Neutrophil (primary cell): ENCODE measurements at regions not wholly inside any gene's neighbourhood (a gene's known extent, or its start where the extent isn't known, plus 50 kb on each side); places are given as distances from the start of the nearest gene placed in this dataset.

Source experiments
- H3K27ac ChIP-seq: fragments of 200-600 bp; sonication (generic); 2 replicates; pipeline ENCODE4 v1.5.1; 2016; ENCODE audit warnings: mild to moderate bottlenecking, moderate library complexity
- H3K27me3 ChIP-seq: fragments of 200-600 bp; sonication (generic); 2 replicates; pipeline ENCODE4 v1.6.0; 2016; ENCODE audit warnings: mild to moderate bottlenecking
- H3K36me3 ChIP-seq: fragments of 200-600 bp; sonication (generic); 2 replicates; pipeline ENCODE4 v1.5.1; 2017
- H3K4me1 ChIP-seq, 2 experiments: fragments of 200-600 bp in 1 of 2; sonication (generic) in 1 of 2; 1 replicate in 1 of 2; 2 replicates in 1 of 2; pipeline versions ENCODE4 v1.5.1 to v1.6.1; 2013 to 2016; ENCODE audit warnings: low read depth in 1 of 2, low read length in 1 of 2, mild to moderate bottlenecking in 1 of 2, moderate library complexity in 1 of 2; ENCODE audit not compliant: control insufficient read depth in 1 of 2, insufficient read depth in 1 of 2
- H3K4me3 ChIP-seq, 2 experiments: fragments of 200-600 bp in 1 of 2; sonication (generic) in 1 of 2; 1 replicate in 1 of 2; 2 replicates in 1 of 2; pipeline ENCODE4 v1.5.1; 2013 to 2016; ENCODE audit warnings: low read depth in 1 of 2, low read length in 1 of 2, mild to moderate bottlenecking in 1 of 2, moderate library complexity in 1 of 2
- H3K9me3 ChIP-seq: fragments of 200-600 bp; sonication (generic); 2 replicates; pipeline ENCODE4 v1.5.1; 2016
- TF ChIP-seq, protein P1 (sequence below): fragments of 200-600 bp; sonication (generic); IDR thresholded peaks from 2 replicates; pipeline ENCODE4 v1.5.1; 2016; ENCODE audit warnings: antibody characterized with exemption

DNA sequence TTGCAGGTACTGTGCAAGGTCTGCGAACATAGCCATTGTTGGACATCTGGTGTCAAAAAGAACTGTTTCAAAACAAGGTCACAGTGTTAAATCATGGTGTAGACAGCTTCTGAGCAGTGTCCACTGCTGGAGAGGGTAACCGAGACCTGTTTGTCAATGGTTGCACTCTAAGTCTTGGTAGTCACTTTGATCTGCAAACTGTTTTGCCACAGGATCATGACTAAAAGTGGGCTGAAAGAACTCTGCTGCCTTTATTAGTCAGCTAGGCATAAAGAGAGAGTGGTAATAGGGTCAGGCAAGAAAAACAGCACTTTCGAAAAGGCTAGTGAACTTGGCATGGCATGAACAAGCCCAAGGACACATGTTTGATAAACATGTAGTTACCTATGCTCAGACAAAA is 552.3 kb upstream of the CITED2 start:
- Histone ChIP-seq H3K4me1 (no peaks in the 10 kb centered on the region), H3K9me3 (no peaks in the 10 kb centered on the region), H3K4me3 (no peak overlapping the region), H3K27ac (no peak overlapping the region), H3K36me3 (no peaks in the 10 kb centered on the region), H3K27me3 (no peaks in the 10 kb centered on the region)
- TF ChIP-seq, protein P1, sequence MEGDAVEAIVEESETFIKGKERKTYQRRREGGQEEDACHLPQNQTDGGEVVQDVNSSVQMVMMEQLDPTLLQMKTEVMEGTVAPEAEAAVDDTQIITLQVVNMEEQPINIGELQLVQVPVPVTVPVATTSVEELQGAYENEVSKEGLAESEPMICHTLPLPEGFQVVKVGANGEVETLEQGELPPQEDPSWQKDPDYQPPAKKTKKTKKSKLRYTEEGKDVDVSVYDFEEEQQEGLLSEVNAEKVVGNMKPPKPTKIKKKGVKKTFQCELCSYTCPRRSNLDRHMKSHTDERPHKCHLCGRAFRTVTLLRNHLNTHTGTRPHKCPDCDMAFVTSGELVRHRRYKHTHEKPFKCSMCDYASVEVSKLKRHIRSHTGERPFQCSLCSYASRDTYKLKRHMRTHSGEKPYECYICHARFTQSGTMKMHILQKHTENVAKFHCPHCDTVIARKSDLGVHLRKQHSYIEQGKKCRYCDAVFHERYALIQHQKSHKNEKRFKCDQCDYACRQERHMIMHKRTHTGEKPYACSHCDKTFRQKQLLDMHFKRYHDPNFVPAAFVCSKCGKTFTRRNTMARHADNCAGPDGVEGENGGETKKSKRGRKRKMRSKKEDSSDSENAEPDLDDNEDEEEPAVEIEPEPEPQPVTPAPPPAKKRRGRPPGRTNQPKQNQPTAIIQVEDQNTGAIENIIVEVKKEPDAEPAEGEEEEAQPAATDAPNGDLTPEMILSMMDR, result no peak

- Histone ChIP-seq H3K4me3 (no peak overlapping the region), H3K36me3 (no peaks in the 10 kb centered on the region), H3K27ac (no peak overlapping the region), H3K27me3 (no peaks in the 10 kb centered on the region), H3K4me1 (no peaks in the 10 kb centered on the region), H3K9me3 (no peaks in the 10 kb centered on the region)
- TF ChIP-seq, protein P1, result no peak
These were observed 551.6 kb upstream of the CITED2 start for GRCh38 chr6:139925894-139926641.

DNA sequence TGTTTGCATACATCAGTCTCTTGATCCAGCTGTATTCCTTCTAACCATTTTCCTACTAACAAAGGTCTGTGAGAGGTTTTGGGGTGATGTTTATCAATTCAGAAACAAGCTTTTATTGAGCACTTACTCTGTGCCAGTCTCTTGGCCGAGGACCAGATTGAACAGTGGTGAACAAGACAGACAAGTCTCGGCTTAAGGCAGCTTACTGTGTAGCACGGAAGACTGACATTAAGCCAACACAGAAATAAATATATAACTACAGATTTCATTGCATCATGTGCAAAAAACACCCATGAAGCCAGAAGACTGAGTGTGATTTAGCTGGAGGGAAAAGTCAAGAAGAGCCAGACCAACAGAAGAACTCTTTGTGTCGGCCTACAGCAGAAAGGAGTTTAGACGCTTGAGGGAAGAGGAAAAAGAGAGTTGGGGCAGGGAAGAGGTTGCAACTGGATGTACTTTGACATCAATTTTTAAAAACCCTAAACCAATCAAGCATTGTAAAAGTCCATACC is 549.6 kb upstream of the CITED2 start:
- Histone ChIP-seq H3K4me3 (no peak overlapping the region), H3K27me3 (no peaks in the 10 kb centered on the region), H3K4me1 (peaks cover 16 to 17% of the 10 kb centered on the region in 2 experiments), H3K27ac (no peak overlapping the region), H3K36me3 (no peaks in the 10 kb centered on the region), H3K9me3 (no peaks in the 10 kb centered on the region)
- TF ChIP-seq, protein P1, result no peak

- H3K9me3 ChIP-seq, result no peaks in the 10 kb centered on the region
- no peak overlapping the region for H3K4me3 ChIP-seq
- no peaks in the 10 kb centered on the region for H3K36me3 ChIP-seq
- H3K27me3 ChIP-seq, result no peaks in the 10 kb centered on the region
- H3K27ac ChIP-seq, result no peak overlapping the region
- H3K4me1 ChIP-seq, result peaks cover 16 to 17% of the 10 kb centered on the region in 2 experiments
- TF ChIP-seq, protein P1, result no peak
These were observed 547.8 kb upstream of the CITED2 start for GRCh38 chr6:139922236-139922635.

DNA sequence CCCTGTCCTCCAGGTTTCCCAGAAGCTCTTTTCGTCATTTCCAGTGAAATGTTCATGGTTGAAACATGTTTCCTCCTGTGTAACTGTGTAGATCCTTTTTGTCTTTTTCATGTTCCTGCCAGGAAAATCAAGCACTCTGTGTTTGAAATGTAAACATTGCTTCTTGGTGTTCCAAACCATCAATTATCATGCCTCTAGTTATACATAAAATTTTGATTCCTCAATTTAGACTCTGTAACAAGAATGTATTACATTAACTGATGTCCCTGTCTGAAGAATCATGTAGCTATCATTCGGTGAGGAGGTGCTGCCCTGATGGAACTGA is 546.3 kb upstream of the CITED2 start:
- peaks cover 16 to 17% of the 10 kb centered on the region in 2 experiments for H3K4me1 ChIP-seq
- H3K27ac ChIP-seq, result peak overlapping the region; percentile 72
- H3K9me3 ChIP-seq, result no peaks in the 10 kb centered on the region
- no peak overlapping the region for H3K4me3 ChIP-seq
- TF ChIP-seq, protein P1, result no peak
- no peaks in the 10 kb centered on the region for H3K27me3 ChIP-seq
- no peaks in the 10 kb centered on the region for H3K36me3 ChIP-seq
